B cell (primary cell): ENCODE measurements at regions not wholly inside any gene's neighbourhood (a gene's known extent, or its start where the extent isn't known, plus 50 kb on each side); places are given as distances from the start of the nearest gene placed in this dataset.

Experiments
- ATAC-seq: fragments of 200-7000 bp; cut with Tn5 transposase; one replicate; pipeline ENCODE4 v1.10.0; 2021; ENCODE audit warnings: low read depth, mild to moderate bottlenecking, moderate number of reproducible peaks, moderate library complexity
- CTCF ChIA-PET: fragments of 350-600 bp; sonication (Branson Sonifier 250); formaldehyde crosslinking; loops from one replicate; lab custom pipeline; 2021; ENCODE audit warnings: antibody characterized with exemption, inconsistent platforms; lab: Charles Lee
- POLR2A ChIA-PET: fragments of 350-600 bp; sonication (Branson Sonifier 250); formaldehyde crosslinking; loops from one replicate; lab custom pipeline; 2021; ENCODE audit warnings: antibody characterized with exemption; lab: Charles Lee
- DNase-seq: peaks from one replicate; pipeline ENCODE4 v3.0.0; 2013
- H2AFZ ChIP-seq: 2 replicates; pipeline ENCODE4 v1.6.1; 2012; ENCODE audit warnings: mild to moderate bottlenecking, low read depth, low read length; ENCODE audit not compliant: insufficient read depth, poor library complexity, severe bottlenecking
- H3K27ac ChIP-seq, 2 donors: 1 replicate in 1 of 2; 2 replicates in 1 of 2; pipeline ENCODE4 v1.5.1; 2012 to 2013; ENCODE audit warnings: low read length in 2 of 2, mild to moderate bottlenecking in 2 of 2, moderate library complexity in 1 of 2
- H3K27me3 ChIP-seq, 4 experiments: fragments of 200-600 bp in 1 of 4; sonication (generic) in 1 of 4; replicated peaks in 1 of 4; 1 replicate in 2 of 4; 2 replicates in 2 of 4; pipeline versions ENCODE4 v1.6.1 to v1.7.0; 2013 to 2016; ENCODE audit warnings: low read length in 3 of 4, mild to moderate bottlenecking in 2 of 4, mixed read lengths in 1 of 4, moderate library complexity in 1 of 4; ENCODE audit not compliant: insufficient read depth in 4 of 4, control insufficient read depth in 3 of 4; ENCODE audit errors: control extremely low read depth in 1 of 4
- H3K36me3 ChIP-seq, 2 experiments: replicated peaks in 1 of 2; 1 replicate in 1 of 2; 2 replicates in 1 of 2; pipeline versions ENCODE4 v1.6.1 to v1.7.1; 2013; ENCODE audit warnings: low read length in 1 of 2; ENCODE audit not compliant: insufficient read depth in 2 of 2, control insufficient read depth in 1 of 2; ENCODE audit errors: control extremely low read depth in 1 of 2, extremely low read depth in 1 of 2
- H3K4me1 ChIP-seq, 2 donors: fragments of 200-600 bp in 1 of 2; sonication (generic) in 1 of 2; 1 replicate in 1 of 2; 2 replicates in 1 of 2; pipeline versions ENCODE4 v1.5.1 to v1.6.1; 2013 to 2017; ENCODE audit warnings: low read length in 2 of 2; ENCODE audit not compliant: control insufficient read depth in 2 of 2, insufficient read depth in 2 of 2
- H3K4me2 ChIP-seq: replicated peaks from 2 replicates; pipeline ENCODE3; 2012; ENCODE audit warnings: mild to moderate bottlenecking, low read depth, low read length; ENCODE audit not compliant: poor library complexity, severe bottlenecking
- H3K4me3 ChIP-seq, 5 experiments: fragments of 200-600 bp in 1 of 5; sonication (generic) in 1 of 5; 1 replicate in 3 of 5; 2 replicates in 2 of 5; pipeline versions ENCODE4 v1.5.1 to v1.7.0; 2011 to 2016; ENCODE audit warnings: low read length in 4 of 5, mild to moderate bottlenecking in 4 of 5, low read depth in 2 of 5, control low read depth in 1 of 5, moderate library complexity in 1 of 5; ENCODE audit not compliant: insufficient read depth in 1 of 5; ENCODE audit errors: control extremely low read depth in 1 of 5, extremely low read depth in 1 of 5
- H3K79me2 ChIP-seq: fragments of 200-600 bp; sonication (generic); one replicate; pipeline ENCODE4 v1.6.0; 2016; ENCODE audit warnings: low read length; ENCODE audit not compliant: control insufficient read depth, insufficient read depth
- H3K9ac ChIP-seq: fragments of 200-600 bp; sonication (generic); 2 replicates; pipeline ENCODE4 v1.6.1; 2017; ENCODE audit warnings: mild to moderate bottlenecking, low read length, moderate library complexity
- H3K9me3 ChIP-seq, 3 donors: one replicate each; pipeline versions ENCODE4 v1.6.1 to v1.7.1; 2013; ENCODE audit warnings: low read length in 2 of 3; ENCODE audit not compliant: control insufficient read depth in 2 of 3, insufficient read depth in 1 of 3; ENCODE audit errors: control extremely low read depth in 1 of 3
- H4K20me1 ChIP-seq: 2 replicates; pipeline ENCODE4 v1.6.0; 2012; ENCODE audit warnings: mild to moderate bottlenecking, low read length; ENCODE audit not compliant: insufficient read depth, control insufficient read depth, poor library complexity, severe bottlenecking
- H3K27ac Mint-ChIP-seq: one replicate; pipeline ENCODE4 v1.8.0; 2021; ENCODE audit warnings: mixed read lengths
- H3K27me3 Mint-ChIP-seq: one replicate; pipeline ENCODE4 v1.8.0; 2021; ENCODE audit warnings: mixed read lengths
- H3K4me1 Mint-ChIP-seq: one replicate; pipeline ENCODE4 v1.8.0; 2021; ENCODE audit warnings: mixed read lengths
- H3K4me3 Mint-ChIP-seq: one replicate; pipeline ENCODE4 v1.8.0; 2021; ENCODE audit warnings: mixed read lengths
- H3K9me3 Mint-ChIP-seq: one replicate; pipeline ENCODE4 v1.8.0; 2022; ENCODE audit warnings: mixed read lengths; ENCODE audit not compliant: insufficient read depth
- CTCF ChIP-seq: fragments of 200-600 bp; IDR thresholded peaks from one replicate; pipeline ENCODE4 v1.8.0; 2022; ENCODE audit warnings: antibody characterized with exemption, mild to moderate bottlenecking
- EZH2 ChIP-seq: IDR thresholded peaks from 2 replicates; pipeline ENCODE4 v1.6.1; 2012; ENCODE audit warnings: borderline replicate concordance, low read depth, mild to moderate bottlenecking, moderate library complexity, low read length; ENCODE audit not compliant: insufficient read depth, poor library complexity, severe bottlenecking
- WGBS: methylation state at CpG from one replicate; pipeline ENCODE4 v1.1.5; 2013; ENCODE audit warnings: missing lambda C conversion rate; ENCODE audit not compliant: insufficient coverage; 5-methylcytosine and 5-hydroxymethylcytosine counted together
- intact Hi-C: fragments of 100-400 bp; cut with micrococcal nuclease; formaldehyde crosslinking; loops from one replicate; pipeline ENCODE4 v1.10.0; 2022

GRCh38 chr11:122265981-122266380 lies 150.0 kb upstream of the BLID start:
- H3K4me2 ChIP-seq: no peak overlapping the region
- intact Hi-C loops: no loop called here
- no peak overlapping the region for H3K27ac Mint-ChIP-seq
- no peaks in the 10 kb centered on the region for H3K79me2 ChIP-seq
- CTCF ChIA-PET: no interaction called here
- no peaks in the 10 kb centered on the region for H3K9me3 Mint-ChIP-seq
- no peak overlapping the region for H3K9ac ChIP-seq
- no peaks in the 10 kb centered on the region for H3K4me1 Mint-ChIP-seq
- no peaks in the 10 kb centered on the region for H4K20me1 ChIP-seq
- POLR2A ChIA-PET: no interaction called here
- TF ChIP-seq CTCF: no peak
- TF ChIP-seq EZH2: no peak
- no peak overlapping the region for H3K4me3 Mint-ChIP-seq
- H3K27ac ChIP-seq: no peak overlapping the region
- peaks cover 13% of the 10 kb centered on the region for H3K27me3 Mint-ChIP-seq
- no peak overlapping the region for H3K4me3 ChIP-seq
- no peaks in the 10 kb centered on the region for H3K27me3 ChIP-seq
- peaks cover 0 to 3% (median 0%) of the 10 kb centered on the region in 3 donors for H3K9me3 ChIP-seq
- no peak overlapping the region for H2AFZ ChIP-seq
- no peaks in the 10 kb centered on the region for H3K36me3 ChIP-seq
- WGBS: no CpG with 5 or more reads among the region's 2 CpGs
- DNase-seq: no peak
- ATAC-seq: no peak
- no peaks in the 10 kb centered on the region for H3K4me1 ChIP-seq

GRCh38 chr11:122264121-122264520 lies 148.1 kb upstream of the BLID start:
- H4K20me1 ChIP-seq: no peaks in the 10 kb centered on the region
- no peaks in the 10 kb centered on the region for H3K36me3 ChIP-seq
- no peak for DNase-seq
- WGBS: 89% methylated on average over 4 of the region's 4 CpGs
- no peak for TF ChIP-seq EZH2
- no peak for TF ChIP-seq CTCF
- no peaks in the 10 kb centered on the region for H3K27me3 ChIP-seq
- no peak overlapping the region for H3K9ac ChIP-seq
- peaks cover 8% of the 10 kb centered on the region for H3K27me3 Mint-ChIP-seq
- H3K9me3 Mint-ChIP-seq: no peaks in the 10 kb centered on the region
- intact Hi-C loops: no loop called here
- no peaks in the 10 kb centered on the region for H3K4me1 Mint-ChIP-seq
- H3K79me2 ChIP-seq: no peaks in the 10 kb centered on the region
- H3K9me3 ChIP-seq: peaks cover 0 to 3% (median 0%) of the 10 kb centered on the region in 3 donors
- POLR2A ChIA-PET: no interaction called here
- H3K27ac Mint-ChIP-seq: no peak overlapping the region
- H3K4me2 ChIP-seq: no peak overlapping the region
- no peak for ATAC-seq
- H3K4me1 ChIP-seq: no peaks in the 10 kb centered on the region
- no peak overlapping the region for H3K4me3 Mint-ChIP-seq
- H3K4me3 ChIP-seq: no peak overlapping the region
- H2AFZ ChIP-seq: no peak overlapping the region
- no peak overlapping the region for H3K27ac ChIP-seq
- CTCF ChIA-PET: no interaction called here
